Central memory CD8-positive, alpha-beta T cell (primary cell): ENCODE measurements at regions not wholly inside any gene's neighbourhood (a gene's known extent, or its start where the extent isn't known, plus 50 kb on each side); places are given as distances from the start of the nearest gene placed in this dataset.

Experiments
- ATAC-seq: fragments of 150-1000 bp; cut with Tn5 transposase; replicated peaks from 2 replicates; pipeline ENCODE4 v1.10.0; 2022; ENCODE audit warnings: mild to moderate bottlenecking, moderate FRiP score, moderate number of reproducible peaks; ENCODE audit not compliant: poor library complexity, severe bottlenecking; ENCODE audit errors: extremely low read depth
- DNase-seq, 2 donors: peaks; one replicate each; pipeline ENCODE4 v3.0.0; 2021; ENCODE audit warnings: low spot score in 2 of 2
- H3K27ac Mint-ChIP-seq: one replicate; pipeline ENCODE4 v1.8.0; 2022; ENCODE audit warnings: low read depth, mild to moderate bottlenecking, moderate library complexity, mixed read lengths
- H3K27me3 Mint-ChIP-seq: one replicate; pipeline ENCODE4 v1.8.0; 2022; ENCODE audit warnings: mixed read lengths
- H3K36me3 Mint-ChIP-seq: one replicate; pipeline ENCODE4 v1.8.0; 2022; ENCODE audit warnings: mild to moderate bottlenecking, moderate library complexity, mixed read lengths; ENCODE audit not compliant: insufficient read depth
- H3K4me1 Mint-ChIP-seq: one replicate; pipeline ENCODE4 v1.8.0; 2022; ENCODE audit warnings: mixed read lengths
- H3K4me3 Mint-ChIP-seq: one replicate; pipeline ENCODE4 v1.8.0; 2022; ENCODE audit warnings: mild to moderate bottlenecking, moderate library complexity, mixed read lengths
- H3K9me3 Mint-ChIP-seq: one replicate; pipeline ENCODE4 v1.8.0; 2022; ENCODE audit warnings: mixed read lengths

DNA sequence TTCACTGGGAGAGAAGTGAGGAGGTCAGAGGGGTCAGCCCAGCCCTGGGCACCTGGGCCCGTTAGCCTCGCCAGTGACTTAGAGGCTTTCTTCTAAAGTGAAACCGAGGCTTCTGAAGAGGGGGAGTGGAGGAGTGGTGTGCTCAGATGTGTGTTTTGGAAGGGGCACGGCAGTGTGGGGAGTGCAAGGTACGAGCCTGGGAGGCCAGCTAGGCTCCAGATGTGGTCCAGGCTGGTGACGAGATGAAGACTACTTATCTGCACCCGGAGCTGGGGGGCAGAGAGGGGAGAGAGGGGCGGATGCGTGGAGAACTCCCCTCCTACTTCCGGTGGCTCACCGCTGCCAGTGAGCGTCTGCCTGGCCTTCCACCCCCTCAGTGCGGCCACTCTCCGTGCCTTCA, 371.3 kb upstream of the HS6ST1 start:
- Mint-ChIP-seq H3K4me1 (no peaks in the 10 kb centered on the region), H3K9me3 (no peaks in the 10 kb centered on the region), H3K36me3 (no peaks in the 10 kb centered on the region), H3K27ac (no peak overlapping the region), H3K4me3 (no peak overlapping the region), H3K27me3 (peaks cover 37% of the 10 kb centered on the region)
- ATAC-seq = no peak
- DNase-seq = no peak

DNA sequence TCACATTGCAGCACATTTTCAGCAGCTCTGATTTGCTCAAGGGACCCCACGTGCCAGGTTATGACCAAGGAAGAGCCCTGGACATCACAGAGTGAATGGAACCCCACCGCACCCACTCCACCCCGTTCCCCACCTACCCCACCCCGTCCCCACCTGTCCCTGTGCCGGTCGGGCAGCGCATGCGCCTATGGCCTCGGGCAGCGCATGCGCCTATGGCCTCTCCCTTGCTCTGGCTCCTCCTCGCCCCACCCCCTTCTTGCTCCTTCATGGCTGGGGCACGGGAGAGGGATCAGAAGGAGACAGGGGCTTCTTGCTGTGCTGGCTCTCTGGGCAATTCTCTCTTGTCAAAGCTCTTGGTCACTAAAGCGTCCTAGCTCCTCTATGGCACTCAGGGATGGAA, 371.8 kb upstream of the HS6ST1 start:
- Mint-ChIP-seq H3K4me1 (no peaks in the 10 kb centered on the region), H3K36me3 (no peaks in the 10 kb centered on the region), H3K4me3 (no peak overlapping the region), H3K27me3 (peaks cover 42% of the 10 kb centered on the region), H3K27ac (no peak overlapping the region), H3K9me3 (no peaks in the 10 kb centered on the region)
- DNase-seq (no peak), ATAC-seq (no peak)

DNA sequence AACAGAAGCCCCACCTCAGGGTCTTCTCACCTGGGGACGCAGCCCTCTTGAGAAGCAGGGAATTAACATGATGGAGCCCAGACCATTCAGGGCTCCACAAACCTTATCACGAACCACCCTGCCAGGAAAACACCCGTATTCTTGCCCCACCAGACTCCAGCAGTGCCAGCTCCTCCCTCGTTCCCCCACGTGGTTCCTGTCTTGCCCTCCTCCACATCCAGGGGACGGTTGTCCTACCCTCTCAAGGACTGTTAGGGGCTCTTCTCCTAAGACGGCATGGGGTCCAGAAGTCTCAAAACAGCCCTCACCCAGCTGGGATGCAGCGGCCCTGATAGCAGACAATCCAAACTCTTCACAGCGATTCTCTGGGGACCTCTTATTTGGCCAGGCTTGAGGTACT, 372.2 kb upstream of the HS6ST1 start:
- Mint-ChIP-seq H3K4me1 (no peaks in the 10 kb centered on the region), H3K4me3 (no peak overlapping the region), H3K27me3 (peaks cover 46% of the 10 kb centered on the region), H3K9me3 (no peaks in the 10 kb centered on the region), H3K36me3 (no peaks in the 10 kb centered on the region), H3K27ac (no peak overlapping the region)
- ATAC-seq = no peak
- no peak for DNase-seq

DNA sequence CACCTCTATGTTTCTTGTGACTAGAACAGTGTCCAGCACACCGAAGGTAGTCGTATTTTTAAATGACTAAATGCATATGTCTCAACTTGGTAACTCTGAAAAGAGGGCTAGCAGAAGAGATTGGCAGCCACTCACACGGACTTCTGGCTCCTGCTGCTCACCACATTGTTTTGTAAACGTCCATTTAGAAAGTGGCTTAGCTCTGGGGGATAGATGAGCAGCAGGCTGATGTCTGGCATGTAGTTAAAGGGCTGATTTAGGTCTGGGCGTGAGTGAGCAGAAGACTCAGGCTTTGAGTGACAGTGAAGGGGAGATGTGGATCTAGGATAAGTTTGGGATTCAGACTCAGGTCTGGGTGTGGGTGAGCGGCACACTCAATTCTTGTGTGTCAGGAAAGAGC, 372.9 kb upstream of the HS6ST1 start:
- H3K4me1 Mint-ChIP-seq = no peaks in the 10 kb centered on the region
- H3K27me3 Mint-ChIP-seq = peaks cover 53% of the 10 kb centered on the region
- no peaks in the 10 kb centered on the region for H3K36me3 Mint-ChIP-seq
- no peak overlapping the region for H3K4me3 Mint-ChIP-seq
- H3K27ac Mint-ChIP-seq = no peak overlapping the region
- H3K9me3 Mint-ChIP-seq = no peaks in the 10 kb centered on the region
- DNase-seq (no peak), ATAC-seq (no peak)

DNA sequence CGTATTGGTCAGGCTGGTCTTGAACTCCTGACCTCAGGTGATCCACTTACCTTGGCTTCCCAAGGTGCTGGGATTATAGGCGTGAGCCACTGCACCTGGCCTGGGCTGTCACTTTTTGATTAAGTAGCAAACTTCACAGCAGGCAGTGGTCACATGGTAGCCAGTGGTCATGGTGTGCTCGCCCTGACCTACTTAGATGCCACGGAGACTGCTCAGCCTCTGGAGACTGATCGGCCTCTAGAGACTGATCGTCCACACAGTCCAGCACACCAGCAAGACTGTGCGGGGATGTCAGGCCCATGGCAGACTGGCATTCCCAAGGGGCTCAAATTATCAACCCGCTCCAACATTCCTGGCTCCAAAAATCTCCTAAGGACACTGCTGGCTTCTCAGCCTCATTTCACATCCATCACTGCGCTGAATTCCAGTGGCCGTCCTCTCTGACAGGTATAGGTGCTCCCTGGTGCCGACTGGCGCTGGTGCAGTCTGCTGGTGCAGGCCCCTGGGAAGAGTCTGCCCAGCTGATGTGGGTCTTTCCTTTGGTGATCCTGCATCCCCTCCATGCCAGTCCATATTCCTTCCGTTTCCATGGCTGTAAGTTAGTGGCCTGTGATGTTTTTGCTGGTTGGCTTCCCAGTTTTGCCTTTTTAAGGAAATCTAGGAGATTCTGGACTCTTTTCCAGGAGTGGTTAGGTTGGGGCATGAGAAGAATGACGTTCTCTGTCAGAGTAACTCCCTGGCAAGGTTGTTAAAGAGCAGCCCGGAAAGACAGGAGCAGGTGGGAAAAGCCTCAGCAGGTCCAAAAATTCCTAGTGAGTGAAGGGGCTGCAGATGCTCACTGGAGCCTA, 374.5 kb upstream of the HS6ST1 start:
- no peaks in the 10 kb centered on the region for H3K36me3 Mint-ChIP-seq
- H3K4me3 Mint-ChIP-seq = no peak overlapping the region
- H3K27ac Mint-ChIP-seq = no peak overlapping the region
- H3K27me3 Mint-ChIP-seq = peaks cover 57% of the 10 kb centered on the region
- no peak for ATAC-seq
- no peaks in the 10 kb centered on the region for H3K4me1 Mint-ChIP-seq
- DNase-seq = no peak
- H3K9me3 Mint-ChIP-seq = no peaks in the 10 kb centered on the region

- H3K9me3 Mint-ChIP-seq = no peaks in the 10 kb centered on the region
- peaks cover 57% of the 10 kb centered on the region for H3K27me3 Mint-ChIP-seq
- DNase-seq = no peak
- no peaks in the 10 kb centered on the region for H3K36me3 Mint-ChIP-seq
- no peak overlapping the region for H3K4me3 Mint-ChIP-seq
- no peaks in the 10 kb centered on the region for H3K4me1 Mint-ChIP-seq
- H3K27ac Mint-ChIP-seq = no peak overlapping the region
- no peak for ATAC-seq
These were observed 375.0 kb upstream of the HS6ST1 start for GRCh38 chr2:128693743-128694029.

DNA sequence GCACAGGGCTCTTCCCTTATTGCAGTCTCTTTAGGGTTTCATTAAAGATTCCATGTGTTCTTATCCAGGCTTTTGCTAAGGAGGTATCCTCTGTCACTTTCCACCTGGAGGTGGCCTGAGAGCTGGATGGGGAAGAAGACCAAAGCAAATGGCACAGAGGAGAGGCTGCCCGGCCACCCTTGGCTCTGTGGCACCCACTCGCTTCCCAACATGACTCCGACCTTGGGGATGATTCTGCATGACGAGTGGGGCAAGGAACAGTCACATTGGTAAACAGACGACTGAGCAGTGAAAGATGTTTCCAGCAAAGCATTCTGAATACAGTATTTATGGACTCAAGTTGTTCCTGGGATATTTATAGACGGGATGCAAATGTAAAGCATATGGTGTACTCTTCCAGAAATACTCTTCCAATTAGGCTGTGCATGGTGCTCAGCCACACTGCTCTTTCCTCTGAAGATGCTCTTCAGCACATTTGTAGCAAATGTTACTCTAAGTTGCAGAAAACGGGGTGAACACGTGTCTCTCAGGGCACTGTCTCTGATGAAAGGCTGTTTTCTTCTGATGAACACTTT, 377.1 kb upstream of the HS6ST1 start:
- no peaks in the 10 kb centered on the region for H3K9me3 Mint-ChIP-seq
- H3K4me1 Mint-ChIP-seq = no peaks in the 10 kb centered on the region
- no peak for ATAC-seq
- no peak overlapping the region for H3K4me3 Mint-ChIP-seq
- H3K36me3 Mint-ChIP-seq = no peaks in the 10 kb centered on the region
- DNase-seq = no peak
- peaks cover 47% of the 10 kb centered on the region for H3K27me3 Mint-ChIP-seq
- H3K27ac Mint-ChIP-seq = no peak overlapping the region

GRCh38 chr2:128696421-128696820, 377.8 kb upstream of the HS6ST1 start:
- H3K27ac Mint-ChIP-seq = no peak overlapping the region
- peaks cover 40% of the 10 kb centered on the region for H3K27me3 Mint-ChIP-seq
- no peaks in the 10 kb centered on the region for H3K36me3 Mint-ChIP-seq
- no peaks in the 10 kb centered on the region for H3K9me3 Mint-ChIP-seq
- no peaks in the 10 kb centered on the region for H3K4me1 Mint-ChIP-seq
- DNase-seq = no peak
- H3K4me3 Mint-ChIP-seq = no peak overlapping the region
- no peak for ATAC-seq

DNA sequence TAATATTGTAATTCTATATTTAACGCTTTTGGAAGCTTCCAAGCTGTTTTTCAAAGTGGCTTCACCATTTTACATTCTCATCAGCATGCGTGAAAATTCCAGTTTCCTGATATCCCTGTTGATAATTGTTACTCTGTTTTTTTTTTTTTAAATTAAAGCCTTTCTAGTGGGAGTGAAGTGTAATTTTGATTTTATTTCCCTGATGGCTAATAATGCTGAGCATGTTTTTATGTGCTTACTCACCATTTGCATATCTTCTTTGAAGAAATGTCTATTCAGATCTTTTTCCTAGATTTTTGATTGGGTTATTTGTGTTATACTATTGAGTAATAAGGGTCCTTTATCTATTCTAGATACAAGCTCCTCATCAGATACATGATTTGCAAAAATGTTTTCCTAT, 382.8 kb upstream of the HS6ST1 start:
- ATAC-seq (no peak), DNase-seq (no peak)
- Mint-ChIP-seq H3K27me3 (peaks cover 19% of the 10 kb centered on the region), H3K4me1 (no peaks in the 10 kb centered on the region), H3K4me3 (no peak overlapping the region), H3K36me3 (no peaks in the 10 kb centered on the region), H3K27ac (no peak overlapping the region), H3K9me3 (peaks cover 6% of the 10 kb centered on the region)

DNA sequence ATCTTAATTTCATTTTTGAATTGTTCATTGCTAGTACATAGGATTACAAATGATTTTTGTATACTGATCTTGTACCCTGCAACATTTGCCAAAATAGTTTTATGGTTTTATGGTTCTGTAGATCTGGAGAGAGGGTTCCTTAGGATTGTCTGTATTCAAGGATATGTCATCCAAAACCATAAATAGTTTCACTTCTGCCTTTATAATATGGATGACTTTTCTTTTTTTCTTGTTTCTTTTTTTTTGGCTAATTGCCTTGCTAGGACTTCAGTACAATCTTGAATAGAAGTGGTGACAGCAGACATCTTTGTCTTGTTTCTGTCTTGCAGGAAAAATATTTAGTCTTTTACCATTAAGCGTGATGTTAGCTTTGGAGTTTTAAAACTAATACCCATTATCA, 383.9 kb upstream of the HS6ST1 start:
- DNase-seq (no peak), ATAC-seq (no peak)
- no peak overlapping the region for H3K27ac Mint-ChIP-seq
- H3K36me3 Mint-ChIP-seq = no peaks in the 10 kb centered on the region
- peaks cover 6% of the 10 kb centered on the region for H3K9me3 Mint-ChIP-seq
- H3K4me1 Mint-ChIP-seq = no peaks in the 10 kb centered on the region
- peaks cover 18% of the 10 kb centered on the region for H3K27me3 Mint-ChIP-seq
- H3K4me3 Mint-ChIP-seq = no peak overlapping the region

DNA sequence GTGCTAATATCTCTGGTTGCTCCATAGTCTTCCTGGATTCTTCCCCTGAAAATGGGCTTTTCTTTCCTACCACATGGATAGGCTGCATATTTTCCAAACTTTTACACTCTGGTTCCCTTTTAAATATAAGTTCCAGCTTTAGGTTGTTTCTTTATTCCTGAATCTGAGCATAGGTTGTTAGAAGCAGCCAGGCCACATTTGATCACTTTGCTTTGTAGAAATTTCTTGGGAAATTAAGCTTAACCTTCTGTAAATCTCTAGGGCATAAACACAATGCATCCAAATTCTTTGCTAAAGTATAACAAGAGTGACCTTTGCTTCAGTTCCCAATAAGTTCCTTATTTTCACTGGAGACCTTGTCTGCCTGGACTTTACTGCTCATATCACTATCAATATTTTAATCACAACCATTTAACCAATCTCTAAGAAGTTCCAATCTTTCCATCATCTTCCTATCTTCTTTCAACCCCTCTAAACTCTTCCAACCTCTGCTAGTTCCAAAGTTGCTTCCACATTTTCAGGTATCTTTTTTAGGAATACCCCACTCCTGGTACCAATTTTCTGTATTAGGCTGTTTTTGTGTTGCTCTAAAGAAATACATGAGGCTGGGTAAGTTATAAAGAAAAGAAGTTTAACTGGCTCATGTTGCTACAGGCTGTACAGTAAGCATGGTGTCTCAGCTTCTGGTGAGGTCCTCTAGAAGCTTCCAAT, 389.6 kb upstream of the HS6ST1 start:
- no peak for DNase-seq
- no peak for ATAC-seq
- Mint-ChIP-seq H3K27ac (no peak overlapping the region), H3K27me3 (peaks cover 46% of the 10 kb centered on the region), H3K4me1 (no peaks in the 10 kb centered on the region), H3K36me3 (no peaks in the 10 kb centered on the region), H3K4me3 (no peak overlapping the region), H3K9me3 (peaks cover 32% of the 10 kb centered on the region)

GRCh38 chr2:128710242-128710641, 391.6 kb upstream of the HS6ST1 start:
- Mint-ChIP-seq H3K9me3 (peaks cover 27% of the 10 kb centered on the region), H3K4me3 (no peak overlapping the region), H3K4me1 (no peaks in the 10 kb centered on the region), H3K27ac (no peak overlapping the region), H3K36me3 (no peaks in the 10 kb centered on the region), H3K27me3 (peaks cover 56% of the 10 kb centered on the region)
- ATAC-seq (no peak), DNase-seq (no peak)

- no peak overlapping the region for H3K4me3 Mint-ChIP-seq
These were observed 392.1 kb upstream of the HS6ST1 start for GRCh38 chr2:128710729-128711128.

More at GRCh38 chr2:128710729-128711128, 392.1 kb upstream of the HS6ST1 start:
- no peak overlapping the region for H3K27ac Mint-ChIP-seq
- no peaks in the 10 kb centered on the region for H3K36me3 Mint-ChIP-seq
- peaks cover 60% of the 10 kb centered on the region for H3K27me3 Mint-ChIP-seq
- H3K9me3 Mint-ChIP-seq = peaks cover 27% of the 10 kb centered on the region
- ATAC-seq (no peak), DNase-seq (no peak)
- no peaks in the 10 kb centered on the region for H3K4me1 Mint-ChIP-seq
